Cardiac septum (tissue), 1 donor: ENCODE measurements at regions not wholly inside any gene's neighbourhood (a gene's known extent, or its start where the extent isn't known, plus 50 kb on each side); places are given as distances from the start of the nearest gene placed in this dataset.
"Not testable (repeated sequence)": the region's sequence is repeated elsewhere in the genome, so short reads cannot be mapped to it uniquely, and the experiment has no call there.

Source experiments
- DNase-seq: peaks from one replicate; pipeline ENCODE4 v3.0.0-alpha.2; 2020; ENCODE audit warnings: low spot score
- intact Hi-C: fragments of 100-400 bp; cut with DNase I; formaldehyde crosslinking; loops from one replicate; pipeline ENCODE4 v1.14.0; 2022
- donor health status: DM: no; HTN: no; CAD: no.

- DNase-seq, result no peak
- intact Hi-C loops, result no loop called here
Measured at GRCh38 chr1:116847688-116848531, 61.8 kb upstream of the PTGFRN start.

GRCh38 chr1:116850436-116850835, 59.3 kb upstream of the PTGFRN start:
- intact Hi-C loops, result no loop called here
- no peak for DNase-seq

GRCh38 chr1:116851189-116851588, 58.5 kb upstream of the PTGFRN start:
- DNase-seq, intact Hi-C loops: not testable (repeated sequence)

GRCh38 chr1:116851846-116852245, 57.9 kb upstream of the PTGFRN start:
- DNase-seq, result no peak
- intact Hi-C loops, result no loop called here

GRCh38 chr1:116852367-116852766, 57.3 kb upstream of the PTGFRN start:
- DNase-seq, result no peak
- intact Hi-C loops, result no loop called here

- no peak for DNase-seq
- intact Hi-C loops, result no loop called here
Measured at GRCh38 chr1:116852910-116853309, 56.8 kb upstream of the PTGFRN start.

GRCh38 chr1:116853680-116854402, 55.9 kb upstream of the PTGFRN start:
- intact Hi-C loops, result loop anchor here (1.0 kb wide), 1 partner anchor 201 kb away; no protein-coding TSS in a partner anchor
- DNase-seq, result no peak

GRCh38 chr1:116854403-116854690, 55.4 kb upstream of the PTGFRN start:
- DNase-seq, result no peak
- intact Hi-C loops, result loop anchor here (1.0 kb wide), 1 partner anchor 201 kb away; no protein-coding TSS in a partner anchor

GRCh38 chr1:116854716-116855115, 55.0 kb upstream of the PTGFRN start:
- DNase-seq, result no peak
- intact Hi-C loops, result loop anchor here (1.0 kb wide), 1 partner anchor 201 kb away; no protein-coding TSS in a partner anchor

- intact Hi-C loops, result no loop called here
- no peak for DNase-seq
Measured at GRCh38 chr1:116855191-116855619, 54.5 kb upstream of the PTGFRN start.

GRCh38 chr1:116855773-116856201, 53.9 kb upstream of the PTGFRN start:
- no peak for DNase-seq
- intact Hi-C loops, result no loop called here

GRCh38 chr1:116856312-116856711, 53.4 kb upstream of the PTGFRN start:
- intact Hi-C loops, result no loop called here
- DNase-seq, result no peak

GRCh38 chr1:116857092-116857491, 52.6 kb upstream of the PTGFRN start:
- intact Hi-C loops, result no loop called here
- DNase-seq, result no peak
